ENCODE measurements at regions not wholly inside any gene's neighbourhood (a gene's known extent, or its start where the extent isn't known, plus 50 kb on each side); places are given as distances from the start of the nearest gene placed in this dataset.

DNA sequence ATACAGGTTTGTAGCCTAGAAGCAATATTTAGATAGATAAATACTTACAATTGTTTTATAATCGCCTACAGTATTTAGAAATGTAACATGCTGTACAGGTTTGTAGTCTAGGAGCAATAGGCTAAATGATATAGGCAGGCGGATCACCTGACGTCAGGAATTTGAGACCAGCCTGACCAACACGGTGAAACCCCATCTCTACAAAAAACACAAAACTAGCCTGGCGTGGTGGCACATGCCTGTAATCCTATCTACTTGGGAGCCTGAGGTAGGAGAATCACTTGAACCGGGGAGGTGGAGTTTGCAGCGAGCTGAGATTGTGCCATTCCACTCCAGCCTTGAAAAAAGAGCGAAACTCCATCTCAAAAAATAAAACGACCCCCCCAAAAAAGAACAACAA lies 375.2 kb upstream of the EPHA3 start:
- ChIA-PET POLR2A (no interaction called here), CTCF (no interaction called here)
- H3K4me3 ChIP-seq (ENCODE audit: low read depth, low read length) = no peak overlapping the region
- no peak overlapping the region for H3K27ac ChIP-seq (ENCODE audit: extremely low read depth, low read depth, low read length)
- H3K9me3 ChIP-seq (ENCODE audit: control insufficient read depth, insufficient read depth, low read depth, low read length) = no peaks in the 10 kb centered on the region
- TF ChIP-seq ZNF433 (tag by site-specific recombination; IDR thresholded peaks at IDR 0.05; ENCODE audit: low read depth) (no peak), SP7 (tag by site-specific recombination; IDR thresholded peaks at IDR 0.05) (no peak), WT1 (tag by site-specific recombination; IDR thresholded peaks at IDR 0.05) (no peak), ZNF843 (tag by site-specific recombination; IDR thresholded peaks at IDR 0.05) (no peak), ZNF354C (tag by site-specific recombination; IDR thresholded peaks at IDR 0.05; ENCODE audit: borderline replicate concordance, low read depth) (no peak), ZNF501 (tag by site-specific recombination; IDR thresholded peaks at IDR 0.05) (no peak), ZNF701 (tag by site-specific recombination; IDR thresholded peaks at IDR 0.05) (no peak), ZNF133 (tag by site-specific recombination; IDR thresholded peaks at IDR 0.05) (no peak), YY1 (tag by site-specific recombination; IDR thresholded peaks at IDR 0.05) (no peak), ZFP41 (tag by site-specific recombination; IDR thresholded peaks at IDR 0.05; ENCODE audit: borderline replicate concordance) (no peak), ZNF112 (tag by site-specific recombination; IDR thresholded peaks at IDR 0.05) (no peak), ZNF626 (tag by site-specific recombination; IDR thresholded peaks at IDR 0.05) (no peak), KLF10 (tag by site-specific recombination; IDR thresholded peaks at IDR 0.05) (no peak), ZNF544 (tag by site-specific recombination; IDR thresholded peaks at IDR 0.05) (no peak), ZNF140 (tag by site-specific recombination; IDR thresholded peaks at IDR 0.05) (no peak), SP2 (tag by site-specific recombination; IDR thresholded peaks at IDR 0.05) (no peak)
- TF ChIP-seq, protein P1, sequence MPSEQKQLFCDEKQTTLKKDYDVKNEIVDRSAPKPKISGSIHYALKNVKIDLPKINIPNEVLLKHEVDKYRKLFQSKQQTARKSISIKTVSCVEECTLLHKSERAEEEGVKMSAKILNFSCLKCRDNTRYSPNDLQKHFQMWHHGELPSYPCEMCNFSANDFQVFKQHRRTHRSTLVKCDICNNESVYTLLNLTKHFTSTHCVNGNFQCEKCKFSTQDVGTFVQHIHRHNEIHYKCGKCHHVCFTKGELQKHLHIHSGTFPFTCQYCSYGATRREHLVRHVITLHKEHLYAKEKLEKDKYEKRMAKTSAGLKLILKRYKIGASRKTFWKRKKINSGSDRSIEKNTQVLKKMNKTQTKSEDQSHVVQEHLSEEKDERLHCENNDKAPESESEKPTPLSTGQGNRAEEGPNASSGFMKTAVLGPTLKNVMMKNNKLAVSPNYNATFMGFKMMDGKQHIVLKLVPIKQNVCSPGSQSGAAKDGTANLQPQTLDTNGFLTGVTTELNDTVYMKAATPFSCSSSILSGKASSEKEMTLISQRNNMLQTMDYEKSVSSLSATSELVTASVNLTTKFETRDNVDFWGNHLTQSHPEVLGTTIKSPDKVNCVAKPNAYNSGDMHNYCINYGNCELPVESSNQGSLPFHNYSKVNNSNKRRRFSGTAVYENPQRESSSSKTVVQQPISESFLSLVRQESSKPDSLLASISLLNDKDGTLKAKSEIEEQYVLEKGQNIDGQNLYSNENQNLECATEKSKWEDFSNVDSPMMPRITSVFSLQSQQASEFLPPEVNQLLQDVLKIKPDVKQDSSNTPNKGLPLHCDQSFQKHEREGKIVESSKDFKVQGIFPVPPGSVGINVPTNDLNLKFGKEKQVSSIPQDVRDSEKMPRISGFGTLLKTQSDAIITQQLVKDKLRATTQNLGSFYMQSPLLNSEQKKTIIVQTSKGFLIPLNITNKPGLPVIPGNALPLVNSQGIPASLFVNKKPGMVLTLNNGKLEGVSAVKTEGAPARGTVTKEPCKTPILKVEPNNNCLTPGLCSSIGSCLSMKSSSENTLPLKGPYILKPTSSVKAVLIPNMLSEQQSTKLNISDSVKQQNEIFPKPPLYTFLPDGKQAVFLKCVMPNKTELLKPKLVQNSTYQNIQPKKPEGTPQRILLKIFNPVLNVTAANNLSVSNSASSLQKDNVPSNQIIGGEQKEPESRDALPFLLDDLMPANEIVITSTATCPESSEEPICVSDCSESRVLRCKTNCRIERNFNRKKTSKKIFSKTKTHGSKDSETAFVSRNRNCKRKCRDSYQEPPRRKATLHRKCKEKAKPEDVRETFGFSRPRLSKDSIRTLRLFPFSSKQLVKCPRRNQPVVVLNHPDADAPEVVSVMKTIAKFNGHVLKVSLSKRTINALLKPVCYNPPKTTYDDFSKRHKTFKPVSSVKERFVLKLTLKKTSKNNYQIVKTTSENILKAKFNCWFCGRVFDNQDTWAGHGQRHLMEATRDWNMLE (tag by site-specific recombination; conservative IDR thresholded peaks at IDR 0.05; ENCODE audit: low read depth) = no peak
- TF ChIP-seq, protein P2, sequence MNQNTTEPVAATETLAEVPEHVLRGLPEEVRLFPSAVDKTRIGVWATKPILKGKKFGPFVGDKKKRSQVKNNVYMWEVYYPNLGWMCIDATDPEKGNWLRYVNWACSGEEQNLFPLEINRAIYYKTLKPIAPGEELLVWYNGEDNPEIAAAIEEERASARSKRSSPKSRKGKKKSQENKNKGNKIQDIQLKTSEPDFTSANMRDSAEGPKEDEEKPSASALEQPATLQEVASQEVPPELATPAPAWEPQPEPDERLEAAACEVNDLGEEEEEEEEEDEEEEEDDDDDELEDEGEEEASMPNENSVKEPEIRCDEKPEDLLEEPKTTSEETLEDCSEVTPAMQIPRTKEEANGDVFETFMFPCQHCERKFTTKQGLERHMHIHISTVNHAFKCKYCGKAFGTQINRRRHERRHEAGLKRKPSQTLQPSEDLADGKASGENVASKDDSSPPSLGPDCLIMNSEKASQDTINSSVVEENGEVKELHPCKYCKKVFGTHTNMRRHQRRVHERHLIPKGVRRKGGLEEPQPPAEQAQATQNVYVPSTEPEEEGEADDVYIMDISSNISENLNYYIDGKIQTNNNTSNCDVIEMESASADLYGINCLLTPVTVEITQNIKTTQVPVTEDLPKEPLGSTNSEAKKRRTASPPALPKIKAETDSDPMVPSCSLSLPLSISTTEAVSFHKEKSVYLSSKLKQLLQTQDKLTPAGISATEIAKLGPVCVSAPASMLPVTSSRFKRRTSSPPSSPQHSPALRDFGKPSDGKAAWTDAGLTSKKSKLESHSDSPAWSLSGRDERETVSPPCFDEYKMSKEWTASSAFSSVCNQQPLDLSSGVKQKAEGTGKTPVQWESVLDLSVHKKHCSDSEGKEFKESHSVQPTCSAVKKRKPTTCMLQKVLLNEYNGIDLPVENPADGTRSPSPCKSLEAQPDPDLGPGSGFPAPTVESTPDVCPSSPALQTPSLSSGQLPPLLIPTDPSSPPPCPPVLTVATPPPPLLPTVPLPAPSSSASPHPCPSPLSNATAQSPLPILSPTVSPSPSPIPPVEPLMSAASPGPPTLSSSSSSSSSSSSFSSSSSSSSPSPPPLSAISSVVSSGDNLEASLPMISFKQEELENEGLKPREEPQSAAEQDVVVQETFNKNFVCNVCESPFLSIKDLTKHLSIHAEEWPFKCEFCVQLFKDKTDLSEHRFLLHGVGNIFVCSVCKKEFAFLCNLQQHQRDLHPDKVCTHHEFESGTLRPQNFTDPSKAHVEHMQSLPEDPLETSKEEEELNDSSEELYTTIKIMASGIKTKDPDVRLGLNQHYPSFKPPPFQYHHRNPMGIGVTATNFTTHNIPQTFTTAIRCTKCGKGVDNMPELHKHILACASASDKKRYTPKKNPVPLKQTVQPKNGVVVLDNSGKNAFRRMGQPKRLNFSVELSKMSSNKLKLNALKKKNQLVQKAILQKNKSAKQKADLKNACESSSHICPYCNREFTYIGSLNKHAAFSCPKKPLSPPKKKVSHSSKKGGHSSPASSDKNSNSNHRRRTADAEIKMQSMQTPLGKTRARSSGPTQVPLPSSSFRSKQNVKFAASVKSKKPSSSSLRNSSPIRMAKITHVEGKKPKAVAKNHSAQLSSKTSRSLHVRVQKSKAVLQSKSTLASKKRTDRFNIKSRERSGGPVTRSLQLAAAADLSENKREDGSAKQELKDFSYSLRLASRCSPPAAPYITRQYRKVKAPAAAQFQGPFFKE (tag by site-specific recombination; IDR thresholded peaks at IDR 0.05; ENCODE audit: borderline replicate concordance) = no peak
- H3K36me3 ChIP-seq (ENCODE audit: control insufficient read depth in 2 of 2, insufficient read depth in 1 of 2, low read length in 2 of 2) = no peaks in the 10 kb centered on the region
- no peaks in the 10 kb centered on the region for H3K4me1 ChIP-seq (ENCODE audit: control insufficient read depth, insufficient read depth, low read length)

Data from HEK293 (cell line).